Panc1 (cell line): ENCODE measurements at regions not wholly inside any gene's neighbourhood (a gene's known extent, or its start where the extent isn't known, plus 50 kb on each side); places are given as distances from the start of the nearest gene placed in this dataset.
"Not testable (repeated sequence)": the region's sequence is repeated elsewhere in the genome, so short reads cannot be mapped to it uniquely, and the experiment has no call there.

Experiments
- POLR2AphosphoS5 ChIP-seq: IDR thresholded peaks from 2 replicates; pipeline ENCODE4 v1.6.1; 2012; ENCODE audit warnings: mild to moderate bottlenecking, low read depth, low read length, moderate library complexity
- TCF7L2 ChIP-seq: IDR thresholded peaks from 2 replicates; pipeline ENCODE4 v1.6.1; 2011; ENCODE audit warnings: mild to moderate bottlenecking, low read depth, low read length, inconsistent platforms
- TF ChIP-seq, protein P1 (sequence below): fragments of 450-650 bp; IDR thresholded peaks from 2 replicates; pipeline ENCODE4 v1.5.1; 2017; ENCODE audit warnings: mild to moderate bottlenecking
- TF ChIP-seq, protein P2 (sequence below), 2 experiments: IDR thresholded peaks; 2 replicates each; pipeline ENCODE4 v1.6.1; 2011 to 2012; ENCODE audit warnings: low read depth in 2 of 2, control low read depth in 1 of 2, low read length in 1 of 2, mild to moderate bottlenecking in 1 of 2, moderate library complexity in 1 of 2; ENCODE audit not compliant: insufficient read depth in 1 of 2

DNA sequence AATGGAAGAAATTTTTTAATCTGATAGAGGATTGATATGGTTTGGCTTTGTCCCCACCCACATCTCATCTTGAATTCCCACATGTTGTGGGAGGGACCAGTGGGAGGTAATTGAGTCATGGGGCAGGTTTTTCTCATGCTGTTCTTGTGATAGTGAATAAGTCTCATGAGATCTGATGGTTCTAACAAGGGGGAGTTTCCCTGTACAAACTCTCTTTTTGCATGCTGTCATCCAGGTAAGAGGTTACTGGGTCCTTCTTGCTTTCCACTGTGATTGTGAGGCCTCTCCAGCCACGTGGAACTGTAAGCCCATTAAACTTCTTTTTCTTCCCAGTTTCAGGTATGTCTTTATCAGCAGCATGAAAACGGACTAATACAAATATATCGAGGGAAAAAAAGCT is 132.5 kb downstream of the DSEL start:
- TF ChIP-seq TCF7L2, POLR2AphosphoS5: not testable (repeated sequence)
- TF ChIP-seq, protein P1, sequence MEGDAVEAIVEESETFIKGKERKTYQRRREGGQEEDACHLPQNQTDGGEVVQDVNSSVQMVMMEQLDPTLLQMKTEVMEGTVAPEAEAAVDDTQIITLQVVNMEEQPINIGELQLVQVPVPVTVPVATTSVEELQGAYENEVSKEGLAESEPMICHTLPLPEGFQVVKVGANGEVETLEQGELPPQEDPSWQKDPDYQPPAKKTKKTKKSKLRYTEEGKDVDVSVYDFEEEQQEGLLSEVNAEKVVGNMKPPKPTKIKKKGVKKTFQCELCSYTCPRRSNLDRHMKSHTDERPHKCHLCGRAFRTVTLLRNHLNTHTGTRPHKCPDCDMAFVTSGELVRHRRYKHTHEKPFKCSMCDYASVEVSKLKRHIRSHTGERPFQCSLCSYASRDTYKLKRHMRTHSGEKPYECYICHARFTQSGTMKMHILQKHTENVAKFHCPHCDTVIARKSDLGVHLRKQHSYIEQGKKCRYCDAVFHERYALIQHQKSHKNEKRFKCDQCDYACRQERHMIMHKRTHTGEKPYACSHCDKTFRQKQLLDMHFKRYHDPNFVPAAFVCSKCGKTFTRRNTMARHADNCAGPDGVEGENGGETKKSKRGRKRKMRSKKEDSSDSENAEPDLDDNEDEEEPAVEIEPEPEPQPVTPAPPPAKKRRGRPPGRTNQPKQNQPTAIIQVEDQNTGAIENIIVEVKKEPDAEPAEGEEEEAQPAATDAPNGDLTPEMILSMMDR, result not testable (repeated sequence)
- TF ChIP-seq, protein P2, sequence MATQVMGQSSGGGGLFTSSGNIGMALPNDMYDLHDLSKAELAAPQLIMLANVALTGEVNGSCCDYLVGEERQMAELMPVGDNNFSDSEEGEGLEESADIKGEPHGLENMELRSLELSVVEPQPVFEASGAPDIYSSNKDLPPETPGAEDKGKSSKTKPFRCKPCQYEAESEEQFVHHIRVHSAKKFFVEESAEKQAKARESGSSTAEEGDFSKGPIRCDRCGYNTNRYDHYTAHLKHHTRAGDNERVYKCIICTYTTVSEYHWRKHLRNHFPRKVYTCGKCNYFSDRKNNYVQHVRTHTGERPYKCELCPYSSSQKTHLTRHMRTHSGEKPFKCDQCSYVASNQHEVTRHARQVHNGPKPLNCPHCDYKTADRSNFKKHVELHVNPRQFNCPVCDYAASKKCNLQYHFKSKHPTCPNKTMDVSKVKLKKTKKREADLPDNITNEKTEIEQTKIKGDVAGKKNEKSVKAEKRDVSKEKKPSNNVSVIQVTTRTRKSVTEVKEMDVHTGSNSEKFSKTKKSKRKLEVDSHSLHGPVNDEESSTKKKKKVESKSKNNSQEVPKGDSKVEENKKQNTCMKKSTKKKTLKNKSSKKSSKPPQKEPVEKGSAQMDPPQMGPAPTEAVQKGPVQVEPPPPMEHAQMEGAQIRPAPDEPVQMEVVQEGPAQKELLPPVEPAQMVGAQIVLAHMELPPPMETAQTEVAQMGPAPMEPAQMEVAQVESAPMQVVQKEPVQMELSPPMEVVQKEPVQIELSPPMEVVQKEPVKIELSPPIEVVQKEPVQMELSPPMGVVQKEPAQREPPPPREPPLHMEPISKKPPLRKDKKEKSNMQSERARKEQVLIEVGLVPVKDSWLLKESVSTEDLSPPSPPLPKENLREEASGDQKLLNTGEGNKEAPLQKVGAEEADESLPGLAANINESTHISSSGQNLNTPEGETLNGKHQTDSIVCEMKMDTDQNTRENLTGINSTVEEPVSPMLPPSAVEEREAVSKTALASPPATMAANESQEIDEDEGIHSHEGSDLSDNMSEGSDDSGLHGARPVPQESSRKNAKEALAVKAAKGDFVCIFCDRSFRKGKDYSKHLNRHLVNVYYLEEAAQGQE (IDR thresholded peaks at IDR 0.05; ENCODE audit: insufficient read depth in 1 of 2, low read depth in 2 of 2, low read length in 1 of 2), result not testable (repeated sequence)
